ENCODE measurements at regions not wholly inside any gene's neighbourhood (a gene's known extent, or its start where the extent isn't known, plus 50 kb on each side); places are given as distances from the start of the nearest gene placed in this dataset.
"Not testable (repeated sequence)": the region's sequence is repeated elsewhere in the genome, so short reads cannot be mapped to it uniquely, and the experiment has no call there.

DNA sequence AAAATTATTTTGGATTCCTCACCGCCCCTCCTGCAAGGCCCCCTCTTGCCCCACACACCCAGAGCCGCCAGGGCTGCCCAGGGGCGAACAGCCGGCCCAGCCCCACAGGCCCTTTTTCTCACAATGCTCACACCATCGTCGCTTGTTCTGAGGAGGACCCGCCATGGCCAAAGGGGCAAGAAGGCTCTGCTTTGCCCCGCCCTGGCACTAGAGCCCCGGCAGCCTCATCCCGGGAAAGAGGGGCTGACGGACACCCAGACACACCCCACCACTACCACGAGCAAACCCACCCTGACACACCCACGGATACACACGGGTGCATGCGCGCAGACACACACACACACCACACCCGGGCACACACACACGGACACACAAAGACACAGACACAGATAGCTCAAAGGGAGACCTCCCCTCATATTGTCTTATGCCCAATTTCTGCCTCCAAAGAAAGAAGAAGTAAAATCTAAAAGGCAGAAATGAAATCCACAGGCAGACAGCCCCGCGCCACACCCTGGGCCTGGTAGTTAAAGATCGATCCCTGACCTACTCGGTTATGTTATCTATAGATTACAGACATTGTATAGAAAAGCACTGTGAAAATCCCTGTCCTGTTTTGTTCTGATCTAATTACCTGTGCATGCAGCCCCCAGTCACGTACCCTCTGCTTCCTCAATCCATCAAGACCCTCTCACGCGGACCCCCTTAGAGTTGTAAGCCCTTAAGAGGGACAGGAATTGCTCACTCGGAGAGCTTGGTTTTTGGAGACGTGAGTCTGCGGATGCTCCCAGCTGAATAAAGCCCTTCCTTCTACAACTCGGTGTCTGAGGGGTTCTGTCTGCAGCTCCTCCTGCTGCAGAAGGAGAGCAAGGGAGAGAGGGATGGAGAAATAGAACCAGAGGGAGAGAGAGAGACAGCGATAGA lies 1610.9 kb downstream of the SPATA31A7 start:
- TF ChIP-seq, protein P1, sequence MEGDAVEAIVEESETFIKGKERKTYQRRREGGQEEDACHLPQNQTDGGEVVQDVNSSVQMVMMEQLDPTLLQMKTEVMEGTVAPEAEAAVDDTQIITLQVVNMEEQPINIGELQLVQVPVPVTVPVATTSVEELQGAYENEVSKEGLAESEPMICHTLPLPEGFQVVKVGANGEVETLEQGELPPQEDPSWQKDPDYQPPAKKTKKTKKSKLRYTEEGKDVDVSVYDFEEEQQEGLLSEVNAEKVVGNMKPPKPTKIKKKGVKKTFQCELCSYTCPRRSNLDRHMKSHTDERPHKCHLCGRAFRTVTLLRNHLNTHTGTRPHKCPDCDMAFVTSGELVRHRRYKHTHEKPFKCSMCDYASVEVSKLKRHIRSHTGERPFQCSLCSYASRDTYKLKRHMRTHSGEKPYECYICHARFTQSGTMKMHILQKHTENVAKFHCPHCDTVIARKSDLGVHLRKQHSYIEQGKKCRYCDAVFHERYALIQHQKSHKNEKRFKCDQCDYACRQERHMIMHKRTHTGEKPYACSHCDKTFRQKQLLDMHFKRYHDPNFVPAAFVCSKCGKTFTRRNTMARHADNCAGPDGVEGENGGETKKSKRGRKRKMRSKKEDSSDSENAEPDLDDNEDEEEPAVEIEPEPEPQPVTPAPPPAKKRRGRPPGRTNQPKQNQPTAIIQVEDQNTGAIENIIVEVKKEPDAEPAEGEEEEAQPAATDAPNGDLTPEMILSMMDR (conservative IDR thresholded peaks at IDR 0.05), result not testable (repeated sequence)
- not testable (repeated sequence) for TF ChIP-seq ZFX (IDR thresholded peaks at IDR 0.05)

All from C4-2B (cell line).